HEK293 (cell line): ENCODE measurements at regions not wholly inside any gene's neighbourhood (a gene's known extent, or its start where the extent isn't known, plus 50 kb on each side); places are given as distances from the start of the nearest gene placed in this dataset.

Experiments
- CTCF ChIA-PET: fragments of 350-600 bp; formaldehyde crosslinking; extraction: SDS; loops from one replicate; lab custom pipeline; 2021; ENCODE audit warnings: antibody characterized with exemption; lab: Yijun Ruan, JAX
- POLR2A ChIA-PET: fragments of 300-600 bp; formaldehyde crosslinking; extraction: SDS; loops from one replicate; lab custom pipeline; 2020; ENCODE audit warnings: antibody characterized with exemption, inconsistent platforms; lab: Yijun Ruan, JAX
- H3K27ac ChIP-seq: fragments of 200-500 bp; sonication (Bioruptor generic); 2 replicates; pipeline ENCODE4 v1.5.1; 2014; ENCODE audit warnings: low read depth, low read length, control low read depth, inconsistent platforms; ENCODE audit errors: extremely low read depth
- H3K36me3 ChIP-seq, 2 experiments: fragments of 200-500 bp in 1 of 2; sonication (Bioruptor generic) in 1 of 2; 1 replicate in 1 of 2; 2 replicates in 1 of 2; pipeline ENCODE4 v1.5.1; 2014 to 2017; ENCODE audit warnings: inconsistent platforms in 2 of 2, low read length in 2 of 2; ENCODE audit not compliant: control insufficient read depth in 2 of 2, insufficient read depth in 1 of 2
- H3K4me1 ChIP-seq: fragments of 200-500 bp; sonication (Bioruptor generic); 2 replicates; pipeline ENCODE4 v1.5.1; 2014; ENCODE audit warnings: mild to moderate bottlenecking, low read length, inconsistent platforms; ENCODE audit not compliant: control insufficient read depth, insufficient read depth
- H3K4me3 ChIP-seq: 2 replicates; pipeline ENCODE4 v1.5.1; 2011; ENCODE audit warnings: low read depth, mild to moderate bottlenecking, control low read depth, low read length, moderate library complexity
- H3K9me3 ChIP-seq: fragments of 200-500 bp; sonication (Bioruptor generic); 2 replicates; pipeline ENCODE4 v1.5.1; 2014; ENCODE audit warnings: low read depth, low read length, inconsistent platforms; ENCODE audit not compliant: control insufficient read depth, insufficient read depth
- EGR2 ChIP-seq: fragments of 450-650 bp; formaldehyde crosslinking; IDR thresholded peaks from 2 replicates; pipeline ENCODE4 v1.5.1; 2016; ENCODE audit warnings: low read depth, missing biosample characterization, missing genetic modification characterization
- SCRT2 ChIP-seq: fragments of 450-650 bp; formaldehyde crosslinking; IDR thresholded peaks from 2 replicates; pipeline ENCODE4 v1.5.1; 2016; ENCODE audit warnings: missing biosample characterization, missing genetic modification characterization
- ZEB2 ChIP-seq: fragments of 450-650 bp; formaldehyde crosslinking; IDR thresholded peaks from 2 replicates; pipeline ENCODE4 v1.5.1; 2016; ENCODE audit warnings: missing biosample characterization, missing genetic modification characterization
- ZFP41 ChIP-seq: fragments of 450-650 bp; formaldehyde crosslinking; IDR thresholded peaks from 2 replicates; pipeline ENCODE4 v1.5.1; 2016; ENCODE audit warnings: missing biosample characterization, missing genetic modification characterization, borderline replicate concordance
- ZNF121 ChIP-seq: fragments of 450-650 bp; formaldehyde crosslinking; IDR thresholded peaks from 2 replicates; pipeline ENCODE4 v1.5.1; 2016; ENCODE audit warnings: missing biosample characterization, missing genetic modification characterization
- ZNF138 ChIP-seq: fragments of 450-650 bp; formaldehyde crosslinking; IDR thresholded peaks from 2 replicates; pipeline ENCODE4 v1.5.1; 2016; ENCODE audit warnings: missing biosample characterization, missing genetic modification characterization, borderline replicate concordance
- ZNF2 ChIP-seq: fragments of 450-650 bp; formaldehyde crosslinking; IDR thresholded peaks from 2 replicates; pipeline ENCODE4 v1.5.1; 2016; ENCODE audit warnings: missing biosample characterization, missing genetic modification characterization
- ZNF274 ChIP-seq, 2 experiments: fragments of 200-500 bp in 1 of 2; fragments of 450-650 bp in 1 of 2; sonication (Bioruptor generic) in 1 of 2; formaldehyde crosslinking in 1 of 2; IDR thresholded peaks; 2 replicates each; pipeline versions ENCODE4 v1.5.1 to v1.6.1; 2014 to 2016; ENCODE audit warnings: borderline replicate concordance in 1 of 2, inconsistent platforms in 1 of 2, low read length in 1 of 2, missing biosample characterization in 1 of 2, missing genetic modification characterization in 1 of 2
- ZNF324 ChIP-seq: fragments of 450-650 bp; formaldehyde crosslinking; IDR thresholded peaks from 2 replicates; pipeline ENCODE4 v1.5.1; 2016; ENCODE audit warnings: missing biosample characterization, missing genetic modification characterization
- ZNF350 ChIP-seq: fragments of 450-650 bp; formaldehyde crosslinking; IDR thresholded peaks from 2 replicates; pipeline ENCODE4 v1.5.0; 2017; ENCODE audit warnings: missing biosample characterization, mild to moderate bottlenecking, missing genetic modification characterization
- ZNF548 ChIP-seq: fragments of 450-650 bp; formaldehyde crosslinking; IDR thresholded peaks from 2 replicates; pipeline ENCODE4 v1.5.1; 2016; ENCODE audit warnings: missing biosample characterization, missing genetic modification characterization
- ZNF621 ChIP-seq: fragments of 450-650 bp; formaldehyde crosslinking; IDR thresholded peaks from 2 replicates; pipeline ENCODE4 v1.5.1; 2017; ENCODE audit warnings: missing biosample characterization, missing genetic modification characterization
- ZNF623 ChIP-seq: fragments of 450-650 bp; formaldehyde crosslinking; IDR thresholded peaks from 2 replicates; pipeline ENCODE4 v1.5.1; 2016; ENCODE audit warnings: missing biosample characterization, missing genetic modification characterization
- ZNF664 ChIP-seq: fragments of 450-650 bp; formaldehyde crosslinking; IDR thresholded peaks from 2 replicates; pipeline ENCODE4 v1.5.1; 2016; ENCODE audit warnings: missing biosample characterization, missing genetic modification characterization
- ZNF843 ChIP-seq: fragments of 450-650 bp; formaldehyde crosslinking; IDR thresholded peaks from 2 replicates; pipeline ENCODE4 v1.5.1; 2016; ENCODE audit warnings: missing biosample characterization, missing genetic modification characterization
- TF ChIP-seq, protein P1 (sequence below): fragments of 450-650 bp; formaldehyde crosslinking; IDR thresholded peaks from 2 replicates; pipeline ENCODE4 v1.5.1; 2016; ENCODE audit warnings: missing biosample characterization, missing genetic modification characterization
- TF ChIP-seq, protein P2 (sequence below): fragments of 450-650 bp; formaldehyde crosslinking; IDR thresholded peaks from 2 replicates; pipeline ENCODE4 v1.5.1; 2016; ENCODE audit warnings: missing biosample characterization, missing genetic modification characterization
- TF ChIP-seq, protein P3 (sequence below): fragments of 450-650 bp; formaldehyde crosslinking; IDR thresholded peaks from 2 replicates; pipeline ENCODE4 v1.5.1; 2017; ENCODE audit warnings: missing biosample characterization, missing genetic modification characterization
- TF ChIP-seq, protein P4 (sequence below): fragments of 450-650 bp; formaldehyde crosslinking; IDR thresholded peaks from 2 replicates; pipeline ENCODE4 v1.5.1; 2016; ENCODE audit warnings: missing biosample characterization, missing genetic modification characterization
- TF ChIP-seq, protein P5 (sequence below): fragments of 450-650 bp; formaldehyde crosslinking; IDR thresholded peaks from 2 replicates; pipeline ENCODE4 v1.5.1; 2016; ENCODE audit warnings: missing biosample characterization, missing genetic modification characterization
- TF ChIP-seq, protein P6 (sequence below): fragments of 450-650 bp; formaldehyde crosslinking; IDR thresholded peaks from 2 replicates; pipeline ENCODE4 v1.5.1; 2016; ENCODE audit warnings: missing biosample characterization, missing genetic modification characterization, borderline replicate concordance
- TF ChIP-seq, protein P7 (sequence below): sonication (generic); formaldehyde crosslinking; IDR thresholded peaks from 2 replicates; pipeline ENCODE4 v1.8.1; 2022; ENCODE audit warnings: mild to moderate bottlenecking, moderate library complexity, missing genetic modification reagents

DNA sequence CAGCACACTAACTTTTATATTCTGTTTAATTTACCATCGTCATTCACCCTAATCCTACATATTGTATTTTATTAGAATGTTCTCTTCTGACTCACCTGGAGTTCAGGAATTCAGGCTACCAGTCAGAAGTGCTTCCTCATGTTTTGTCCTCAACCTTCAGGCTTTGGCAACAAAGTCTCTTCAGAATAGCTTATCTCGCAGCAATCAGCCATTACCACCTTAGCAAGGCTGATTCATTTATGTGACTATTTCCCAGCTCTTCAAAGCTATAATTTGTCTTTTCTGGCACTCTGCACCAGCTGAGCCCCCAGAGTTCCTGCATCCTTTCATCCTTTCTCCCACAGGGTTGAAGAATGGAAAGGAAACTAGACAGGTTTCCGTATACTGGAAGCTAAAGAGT is 365.5 kb upstream of the CDH18 start (continued):
- TF ChIP-seq, protein P1, sequence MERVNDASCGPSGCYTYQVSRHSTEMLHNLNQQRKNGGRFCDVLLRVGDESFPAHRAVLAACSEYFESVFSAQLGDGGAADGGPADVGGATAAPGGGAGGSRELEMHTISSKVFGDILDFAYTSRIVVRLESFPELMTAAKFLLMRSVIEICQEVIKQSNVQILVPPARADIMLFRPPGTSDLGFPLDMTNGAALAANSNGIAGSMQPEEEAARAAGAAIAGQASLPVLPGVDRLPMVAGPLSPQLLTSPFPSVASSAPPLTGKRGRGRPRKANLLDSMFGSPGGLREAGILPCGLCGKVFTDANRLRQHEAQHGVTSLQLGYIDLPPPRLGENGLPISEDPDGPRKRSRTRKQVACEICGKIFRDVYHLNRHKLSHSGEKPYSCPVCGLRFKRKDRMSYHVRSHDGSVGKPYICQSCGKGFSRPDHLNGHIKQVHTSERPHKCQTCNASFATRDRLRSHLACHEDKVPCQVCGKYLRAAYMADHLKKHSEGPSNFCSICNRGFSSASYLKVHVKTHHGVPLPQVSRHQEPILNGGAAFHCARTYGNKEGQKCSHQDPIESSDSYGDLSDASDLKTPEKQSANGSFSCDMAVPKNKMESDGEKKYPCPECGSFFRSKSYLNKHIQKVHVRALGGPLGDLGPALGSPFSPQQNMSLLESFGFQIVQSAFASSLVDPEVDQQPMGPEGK: no peak
- TF ChIP-seq SCRT2 (tag by site-specific recombination) (no peak), ZNF138 (tag by site-specific recombination) (no peak), ZNF350 (tag by site-specific recombination) (no peak)

DNA sequence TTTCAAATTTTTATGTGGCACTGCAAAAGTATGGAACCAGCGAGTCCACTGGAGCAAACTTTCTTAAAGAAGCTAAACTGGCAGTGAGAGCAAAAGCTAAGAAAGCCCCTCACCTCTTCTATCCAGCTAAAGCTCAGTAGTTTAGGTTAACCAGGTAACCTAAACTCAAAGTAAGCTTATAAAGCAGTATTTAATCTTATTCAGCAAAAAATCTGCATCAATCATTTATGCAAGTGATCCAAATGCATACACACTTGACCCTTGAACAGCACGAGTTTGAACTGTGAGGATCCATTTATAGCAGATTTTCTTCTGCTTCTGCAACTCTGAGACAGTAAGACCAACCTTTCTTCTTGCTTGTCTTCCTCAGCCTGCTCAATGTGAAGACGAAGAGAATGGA is 363.8 kb upstream of the CDH18 start:
- H3K4me3 ChIP-seq: no peak overlapping the region
- no peak overlapping the region for H3K27ac ChIP-seq
- no peaks in the 10 kb centered on the region for H3K36me3 ChIP-seq
- H3K9me3 ChIP-seq: no peaks in the 10 kb centered on the region
- H3K4me1 ChIP-seq: no peaks in the 10 kb centered on the region
- TF ChIP-seq, protein P2, sequence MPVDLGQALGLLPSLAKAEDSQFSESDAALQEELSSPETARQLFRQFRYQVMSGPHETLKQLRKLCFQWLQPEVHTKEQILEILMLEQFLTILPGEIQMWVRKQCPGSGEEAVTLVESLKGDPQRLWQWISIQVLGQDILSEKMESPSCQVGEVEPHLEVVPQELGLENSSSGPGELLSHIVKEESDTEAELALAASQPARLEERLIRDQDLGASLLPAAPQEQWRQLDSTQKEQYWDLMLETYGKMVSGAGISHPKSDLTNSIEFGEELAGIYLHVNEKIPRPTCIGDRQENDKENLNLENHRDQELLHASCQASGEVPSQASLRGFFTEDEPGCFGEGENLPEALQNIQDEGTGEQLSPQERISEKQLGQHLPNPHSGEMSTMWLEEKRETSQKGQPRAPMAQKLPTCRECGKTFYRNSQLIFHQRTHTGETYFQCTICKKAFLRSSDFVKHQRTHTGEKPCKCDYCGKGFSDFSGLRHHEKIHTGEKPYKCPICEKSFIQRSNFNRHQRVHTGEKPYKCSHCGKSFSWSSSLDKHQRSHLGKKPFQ (tag by site-specific recombination): no peak
- TF ChIP-seq ZNF843 (tag by site-specific recombination) (no peak), ZNF623 (tag by site-specific recombination) (no peak), EGR2 (tag by site-specific recombination) (no peak), ZEB2 (tag by site-specific recombination) (no peak), ZNF121 (tag by site-specific recombination) (no peak), ZNF664 (tag by site-specific recombination) (no peak), ZNF274 (IDR thresholded peaks at IDR 0.05; ENCODE audit: low read length) (no peak), ZNF274 (tag by site-specific recombination; IDR thresholded peaks at IDR 0.05; ENCODE audit: borderline replicate concordance) (no peak), ZFP41 (tag by site-specific recombination) (no peak)
- TF ChIP-seq, protein P3, sequence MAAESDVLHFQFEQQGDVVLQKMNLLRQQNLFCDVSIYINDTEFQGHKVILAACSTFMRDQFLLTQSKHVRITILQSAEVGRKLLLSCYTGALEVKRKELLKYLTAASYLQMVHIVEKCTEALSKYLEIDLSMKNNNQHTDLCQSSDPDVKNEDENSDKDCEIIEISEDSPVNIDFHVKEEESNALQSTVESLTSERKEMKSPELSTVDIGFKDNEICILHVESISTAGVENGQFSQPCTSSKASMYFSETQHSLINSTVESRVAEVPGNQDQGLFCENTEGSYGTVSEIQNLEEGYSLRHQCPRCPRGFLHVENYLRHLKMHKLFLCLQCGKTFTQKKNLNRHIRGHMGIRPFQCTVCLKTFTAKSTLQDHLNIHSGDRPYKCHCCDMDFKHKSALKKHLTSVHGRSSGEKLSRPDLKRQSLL (tag by site-specific recombination): no peak
- ChIA-PET CTCF (no interaction called here), POLR2A (no interaction called here)

DNA sequence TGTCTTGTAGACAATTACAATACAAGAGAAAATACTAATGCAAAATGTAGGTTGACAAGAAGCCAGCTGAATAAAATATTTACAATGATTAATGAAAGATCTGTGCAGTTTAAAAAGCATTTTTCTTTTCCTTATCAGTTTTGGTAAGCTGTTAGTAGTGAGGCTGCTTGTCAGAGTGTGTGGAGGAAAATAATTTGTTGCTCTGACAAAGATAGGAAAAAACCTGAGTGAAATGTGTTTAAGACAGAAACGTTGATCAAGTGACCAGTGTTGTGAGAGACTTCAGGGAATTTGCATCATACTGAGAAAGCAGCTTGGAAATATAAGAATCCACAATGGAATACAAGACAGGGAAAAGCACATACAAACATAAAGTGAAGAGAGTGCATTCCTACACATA is 360.3 kb upstream of the CDH18 start:
- H3K9me3 ChIP-seq: no peaks in the 10 kb centered on the region
- H3K4me3 ChIP-seq: no peak overlapping the region
- ChIA-PET POLR2A (no interaction called here), CTCF (no interaction called here)
- no peaks in the 10 kb centered on the region for H3K4me1 ChIP-seq
- H3K36me3 ChIP-seq: no peaks in the 10 kb centered on the region
- no peak overlapping the region for H3K27ac ChIP-seq
- TF ChIP-seq ZNF324 (tag by site-specific recombination): no peak
- TF ChIP-seq ZEB2 (tag by site-specific recombination): no peak
- TF ChIP-seq, protein P4, sequence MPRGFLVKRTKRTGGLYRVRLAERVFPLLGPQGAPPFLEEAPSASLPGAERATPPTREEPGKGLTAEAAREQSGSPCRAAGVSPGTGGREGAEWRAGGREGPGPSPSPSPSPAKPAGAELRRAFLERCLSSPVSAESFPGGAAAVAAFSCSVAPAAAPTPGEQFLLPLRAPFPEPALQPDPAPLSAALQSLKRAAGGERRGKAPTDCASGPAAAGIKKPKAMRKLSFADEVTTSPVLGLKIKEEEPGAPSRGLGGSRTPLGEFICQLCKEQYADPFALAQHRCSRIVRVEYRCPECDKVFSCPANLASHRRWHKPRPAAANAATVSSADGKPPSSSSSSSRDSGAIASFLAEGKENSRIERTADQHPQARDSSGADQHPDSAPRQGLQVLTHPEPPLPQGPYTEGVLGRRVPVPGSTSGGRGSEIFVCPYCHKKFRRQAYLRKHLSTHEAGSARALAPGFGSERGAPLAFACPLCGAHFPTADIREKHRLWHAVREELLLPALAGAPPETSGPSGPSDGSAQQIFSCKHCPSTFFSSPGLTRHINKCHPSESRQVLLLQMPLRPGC (tag by site-specific recombination): no peak
- TF ChIP-seq ZNF621: no peak
- no peak for TF ChIP-seq ZNF548
- TF ChIP-seq, protein P5, sequence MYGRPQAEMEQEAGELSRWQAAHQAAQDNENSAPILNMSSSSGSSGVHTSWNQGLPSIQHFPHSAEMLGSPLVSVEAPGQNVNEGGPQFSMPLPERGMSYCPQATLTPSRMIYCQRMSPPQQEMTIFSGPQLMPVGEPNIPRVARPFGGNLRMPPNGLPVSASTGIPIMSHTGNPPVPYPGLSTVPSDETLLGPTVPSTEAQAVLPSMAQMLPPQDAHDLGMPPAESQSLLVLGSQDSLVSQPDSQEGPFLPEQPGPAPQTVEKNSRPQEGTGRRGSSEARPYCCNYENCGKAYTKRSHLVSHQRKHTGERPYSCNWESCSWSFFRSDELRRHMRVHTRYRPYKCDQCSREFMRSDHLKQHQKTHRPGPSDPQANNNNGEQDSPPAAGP (tag by site-specific recombination): no peak
- no peak for TF ChIP-seq ZNF2 (tag by site-specific recombination)
- TF ChIP-seq, protein P6, sequence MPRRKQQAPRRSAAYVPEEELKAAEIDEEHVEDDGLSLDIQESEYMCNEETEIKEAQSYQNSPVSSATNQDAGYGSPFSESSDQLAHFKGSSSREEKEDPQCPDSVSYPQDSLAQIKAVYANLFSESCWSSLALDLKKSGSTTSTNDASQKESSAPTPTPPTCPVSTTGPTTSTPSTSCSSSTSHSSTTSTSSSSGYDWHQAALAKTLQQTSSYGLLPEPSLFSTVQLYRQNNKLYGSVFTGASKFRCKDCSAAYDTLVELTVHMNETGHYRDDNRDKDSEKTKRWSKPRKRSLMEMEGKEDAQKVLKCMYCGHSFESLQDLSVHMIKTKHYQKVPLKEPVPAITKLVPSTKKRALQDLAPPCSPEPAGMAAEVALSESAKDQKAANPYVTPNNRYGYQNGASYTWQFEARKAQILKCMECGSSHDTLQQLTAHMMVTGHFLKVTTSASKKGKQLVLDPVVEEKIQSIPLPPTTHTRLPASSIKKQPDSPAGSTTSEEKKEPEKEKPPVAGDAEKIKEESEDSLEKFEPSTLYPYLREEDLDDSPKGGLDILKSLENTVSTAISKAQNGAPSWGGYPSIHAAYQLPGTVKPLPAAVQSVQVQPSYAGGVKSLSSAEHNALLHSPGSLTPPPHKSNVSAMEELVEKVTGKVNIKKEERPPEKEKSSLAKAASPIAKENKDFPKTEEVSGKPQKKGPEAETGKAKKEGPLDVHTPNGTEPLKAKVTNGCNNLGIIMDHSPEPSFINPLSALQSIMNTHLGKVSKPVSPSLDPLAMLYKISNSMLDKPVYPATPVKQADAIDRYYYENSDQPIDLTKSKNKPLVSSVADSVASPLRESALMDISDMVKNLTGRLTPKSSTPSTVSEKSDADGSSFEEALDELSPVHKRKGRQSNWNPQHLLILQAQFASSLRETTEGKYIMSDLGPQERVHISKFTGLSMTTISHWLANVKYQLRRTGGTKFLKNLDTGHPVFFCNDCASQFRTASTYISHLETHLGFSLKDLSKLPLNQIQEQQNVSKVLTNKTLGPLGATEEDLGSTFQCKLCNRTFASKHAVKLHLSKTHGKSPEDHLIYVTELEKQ (tag by site-specific recombination): no peak
- TF ChIP-seq, protein P7, sequence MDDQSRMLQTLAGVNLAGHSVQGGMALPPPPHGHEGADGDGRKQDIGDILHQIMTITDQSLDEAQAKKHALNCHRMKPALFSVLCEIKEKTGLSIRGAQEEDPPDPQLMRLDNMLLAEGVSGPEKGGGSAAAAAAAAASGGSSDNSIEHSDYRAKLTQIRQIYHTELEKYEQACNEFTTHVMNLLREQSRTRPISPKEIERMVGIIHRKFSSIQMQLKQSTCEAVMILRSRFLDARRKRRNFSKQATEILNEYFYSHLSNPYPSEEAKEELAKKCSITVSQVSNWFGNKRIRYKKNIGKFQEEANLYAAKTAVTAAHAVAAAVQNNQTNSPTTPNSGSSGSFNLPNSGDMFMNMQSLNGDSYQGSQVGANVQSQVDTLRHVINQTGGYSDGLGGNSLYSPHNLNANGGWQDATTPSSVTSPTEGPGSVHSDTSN (CRISPR knock-in tag): no peak
